A673 (cell line): ENCODE measurements at regions not wholly inside any gene's neighbourhood (a gene's known extent, or its start where the extent isn't known, plus 50 kb on each side); places are given as distances from the start of the nearest gene placed in this dataset.

Source experiments
- BruUV-seq: library from RNA; stranded (reverse); fragments of 400-500 nt; replicated peaks from 2 replicates; lab custom pipeline; 2021; lab: Mats Ljungman, UMichigan
- CTCF ChIA-PET: fragments of 300-600 bp; sonication (Branson Sonifier 250); formaldehyde crosslinking; loops from one replicate; lab custom pipeline; 2022; ENCODE audit warnings: antibody characterized with exemption; lab: Charles Lee
- POLR2A ChIA-PET: fragments of 300-600 bp; sonication (Branson Sonifier 250); formaldehyde crosslinking; loops from one replicate; lab custom pipeline; 2022; ENCODE audit warnings: antibody characterized with exemption; ENCODE audit not compliant: low non-redundant PET; lab: Charles Lee
- DNase-seq: peaks from one replicate; pipeline ENCODE4 v3.0.0-alpha.2; 2015; ENCODE audit warnings: low spot score
- H3K27ac ChIP-seq: fragments of 200-600 bp; sonication (generic); 2 replicates; pipeline ENCODE4 v1.5.1; 2016; ENCODE audit warnings: mixed run types, low read depth, mild to moderate bottlenecking, mixed read lengths, antibody characterized with exemption, low read length; ENCODE audit not compliant: poor library complexity, severe bottlenecking
- H3K27me3 ChIP-seq: fragments of 200-600 bp; sonication (generic); replicated peaks from 2 replicates; pipeline ENCODE4 v1.6.1; 2017; ENCODE audit warnings: mixed run types, low read depth, mild to moderate bottlenecking, mixed read lengths, antibody characterized with exemption, low read length; ENCODE audit not compliant: insufficient read depth, poor library complexity
- H3K36me3 ChIP-seq: fragments of 200-600 bp; sonication (generic); 2 replicates; pipeline ENCODE4 v1.6.1; 2016; ENCODE audit warnings: mixed run types, mild to moderate bottlenecking, mixed read lengths, antibody characterized with exemption, low read length; ENCODE audit not compliant: insufficient read depth, poor library complexity, severe bottlenecking
- H3K4me1 ChIP-seq: fragments of 200-600 bp; sonication (generic); 2 replicates; pipeline ENCODE4 v1.6.1; 2017; ENCODE audit warnings: mixed run types, mild to moderate bottlenecking, mixed read lengths, antibody characterized with exemption, low read length; ENCODE audit not compliant: insufficient read depth, poor library complexity, severe bottlenecking
- H3K4me3 ChIP-seq: fragments of 200-600 bp; sonication (generic); 2 replicates; pipeline ENCODE4 v1.5.1; 2016; ENCODE audit warnings: low read depth, mixed run types, mild to moderate bottlenecking, mixed read lengths, low read length; ENCODE audit not compliant: poor library complexity, severe bottlenecking
- H3K9me3 ChIP-seq: fragments of 200-600 bp; sonication (generic); 2 replicates; pipeline ENCODE4 v1.6.1; 2016; ENCODE audit warnings: mixed run types, low read depth, mild to moderate bottlenecking, mixed read lengths, antibody characterized with exemption, low read length; ENCODE audit not compliant: poor library complexity, severe bottlenecking
- EZH2 ChIP-seq: fragments of 200-600 bp; sonication (generic); IDR thresholded peaks from 2 replicates; pipeline ENCODE4 v1.6.1; 2017; ENCODE audit warnings: borderline replicate concordance, low read depth, mild to moderate bottlenecking, mixed read lengths, antibody characterized with exemption, low read length; ENCODE audit not compliant: poor library complexity, severe bottlenecking
- intact Hi-C: fragments of 100-400 bp; cut with micrococcal nuclease; formaldehyde crosslinking; loops from one replicate; pipeline ENCODE4 v1.10.0; 2022; ENCODE audit not compliant: unreplicated experiment
- TF ChIP-seq, protein P1 (sequence below): fragments of 300-800, 200-600 bp; sonication (generic); conservative IDR thresholded peaks from 2 replicates; pipeline ENCODE4 v1.5.1; 2017; ENCODE audit warnings: low read depth, mild to moderate bottlenecking, antibody characterized with exemption, low read length, moderate library complexity, mixed read lengths

DNA sequence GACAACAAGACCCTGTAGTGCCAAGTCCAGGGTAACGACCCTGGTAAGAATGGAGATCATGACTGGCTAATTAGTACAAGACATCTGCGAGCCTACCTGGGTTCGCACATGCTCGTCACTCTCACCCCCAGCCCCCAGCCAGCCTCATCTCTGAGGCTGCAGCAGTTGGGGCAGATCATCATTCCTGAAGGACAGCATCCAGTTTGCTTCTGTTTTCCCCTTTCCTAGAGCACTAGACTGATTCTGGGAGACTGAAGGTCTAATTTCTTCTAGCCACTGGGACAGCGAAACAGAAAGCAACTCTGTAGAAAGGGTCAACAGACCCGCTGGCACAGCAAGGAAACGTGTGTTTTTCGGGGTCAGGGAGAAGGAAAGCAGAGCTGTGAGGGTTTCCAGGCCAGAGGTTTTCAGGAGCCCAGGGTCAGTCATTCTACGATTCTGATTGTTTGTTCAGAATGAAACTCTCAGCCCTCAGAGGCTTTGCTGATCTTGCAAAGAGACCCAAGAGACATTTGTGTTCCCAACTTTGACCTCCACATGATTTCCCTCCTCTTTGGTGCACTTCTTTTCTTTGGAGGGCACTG, 343.1 kb upstream of the NOCT start:
- no TSS peak for BruUV-seq
- CTCF ChIA-PET = no interaction called here

GRCh38 chr4:138671606-138672084, 343.9 kb upstream of the NOCT start:
- ChIA-PET CTCF (no interaction called here), POLR2A (no interaction called here)
- no peaks in the 10 kb centered on the region for H3K4me1 ChIP-seq
- no peaks in the 10 kb centered on the region for H3K36me3 ChIP-seq
- no peaks in the 10 kb centered on the region for H3K9me3 ChIP-seq
- no peak overlapping the region for H3K27ac ChIP-seq
- BruUV-seq = no TSS peak
- no peak for TF ChIP-seq EZH2
- TF ChIP-seq, protein P1, sequence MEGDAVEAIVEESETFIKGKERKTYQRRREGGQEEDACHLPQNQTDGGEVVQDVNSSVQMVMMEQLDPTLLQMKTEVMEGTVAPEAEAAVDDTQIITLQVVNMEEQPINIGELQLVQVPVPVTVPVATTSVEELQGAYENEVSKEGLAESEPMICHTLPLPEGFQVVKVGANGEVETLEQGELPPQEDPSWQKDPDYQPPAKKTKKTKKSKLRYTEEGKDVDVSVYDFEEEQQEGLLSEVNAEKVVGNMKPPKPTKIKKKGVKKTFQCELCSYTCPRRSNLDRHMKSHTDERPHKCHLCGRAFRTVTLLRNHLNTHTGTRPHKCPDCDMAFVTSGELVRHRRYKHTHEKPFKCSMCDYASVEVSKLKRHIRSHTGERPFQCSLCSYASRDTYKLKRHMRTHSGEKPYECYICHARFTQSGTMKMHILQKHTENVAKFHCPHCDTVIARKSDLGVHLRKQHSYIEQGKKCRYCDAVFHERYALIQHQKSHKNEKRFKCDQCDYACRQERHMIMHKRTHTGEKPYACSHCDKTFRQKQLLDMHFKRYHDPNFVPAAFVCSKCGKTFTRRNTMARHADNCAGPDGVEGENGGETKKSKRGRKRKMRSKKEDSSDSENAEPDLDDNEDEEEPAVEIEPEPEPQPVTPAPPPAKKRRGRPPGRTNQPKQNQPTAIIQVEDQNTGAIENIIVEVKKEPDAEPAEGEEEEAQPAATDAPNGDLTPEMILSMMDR = no peak
- H3K27me3 ChIP-seq = no peaks in the 10 kb centered on the region
- H3K4me3 ChIP-seq = no peak overlapping the region
- intact Hi-C loops = no loop called here
- no peak for DNase-seq

More for the DNA sequence above, 343.1 kb upstream of the NOCT start:
- Histone ChIP-seq H3K27me3 (no peaks in the 10 kb centered on the region), H3K4me3 (no peak overlapping the region), H3K36me3 (no peaks in the 10 kb centered on the region), H3K27ac (no peak overlapping the region), H3K9me3 (no peaks in the 10 kb centered on the region), H3K4me1 (no peaks in the 10 kb centered on the region)
- DNase-seq = no peak
- POLR2A ChIA-PET = no interaction called here
- intact Hi-C loops = no loop called here
- TF ChIP-seq EZH2 = no peak
- TF ChIP-seq, protein P1 = no peak

DNA sequence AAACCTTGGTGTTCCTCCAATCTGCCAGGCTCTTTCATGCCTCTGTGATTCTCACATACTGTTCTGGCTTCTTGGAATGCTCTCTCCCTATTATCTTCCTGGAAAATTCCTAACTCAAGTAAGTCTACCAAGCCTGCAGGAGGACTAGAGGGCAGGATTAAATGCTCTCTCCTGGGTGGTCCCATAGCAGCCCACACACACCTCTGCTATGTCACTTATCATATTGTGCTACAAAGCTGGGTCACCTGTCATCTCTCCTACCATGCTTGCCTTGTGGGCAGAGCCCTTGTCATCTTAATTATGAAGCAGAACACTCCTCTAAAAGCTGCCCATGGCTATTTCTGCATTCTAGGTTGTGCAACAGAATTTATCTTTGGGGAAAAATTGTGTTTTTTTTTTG, 344.5 kb upstream of the NOCT start:
- H3K4me1 ChIP-seq = no peaks in the 10 kb centered on the region
- POLR2A ChIA-PET = no interaction called here
- CTCF ChIA-PET = no interaction called here
- H3K9me3 ChIP-seq = no peaks in the 10 kb centered on the region
- no peaks in the 10 kb centered on the region for H3K27me3 ChIP-seq
- DNase-seq = no peak
- no peaks in the 10 kb centered on the region for H3K36me3 ChIP-seq
- intact Hi-C loops = no loop called here
- TF ChIP-seq, protein P1 = no peak
- no peak overlapping the region for H3K4me3 ChIP-seq
- BruUV-seq = no TSS peak
- no peak overlapping the region for H3K27ac ChIP-seq
